ENCODE measurements at regions not wholly inside any gene's neighbourhood (a gene's known extent, or its start where the extent isn't known, plus 50 kb on each side); places are given as distances from the start of the nearest gene placed in this dataset.

DNA sequence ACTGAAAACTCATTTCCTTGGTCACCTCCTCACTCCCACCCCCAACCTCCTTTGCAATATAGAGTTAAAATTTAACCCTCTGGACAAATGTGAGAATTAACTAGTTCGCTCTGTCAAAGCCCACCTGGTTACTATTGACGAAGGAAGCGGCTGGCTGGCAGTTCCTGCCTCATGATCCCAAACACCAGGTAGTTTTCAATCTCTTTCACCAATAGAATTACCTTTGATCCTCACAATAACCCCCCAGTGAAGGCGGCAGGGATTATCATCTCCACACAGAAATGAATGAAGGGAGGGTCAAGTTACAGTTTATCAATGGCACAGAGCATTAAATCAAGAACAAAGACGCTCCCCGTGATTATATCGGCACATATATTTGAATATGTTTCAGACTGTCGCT, 65.7 kb upstream of the TTC29 start:
- Histone ChIP-seq H3K9me3 (ENCODE audit: insufficient read depth, low read depth, low read length) (no peaks in the 10 kb centered on the region), H3K79me1 (ENCODE audit: low read length) (peaks cover 2% of the 10 kb centered on the region)
- no CpG with 5 or more reads among the region's 8 CpGs for WGBS (ENCODE audit: extremely low coverage, insufficient coverage, insufficient read length)

DNA sequence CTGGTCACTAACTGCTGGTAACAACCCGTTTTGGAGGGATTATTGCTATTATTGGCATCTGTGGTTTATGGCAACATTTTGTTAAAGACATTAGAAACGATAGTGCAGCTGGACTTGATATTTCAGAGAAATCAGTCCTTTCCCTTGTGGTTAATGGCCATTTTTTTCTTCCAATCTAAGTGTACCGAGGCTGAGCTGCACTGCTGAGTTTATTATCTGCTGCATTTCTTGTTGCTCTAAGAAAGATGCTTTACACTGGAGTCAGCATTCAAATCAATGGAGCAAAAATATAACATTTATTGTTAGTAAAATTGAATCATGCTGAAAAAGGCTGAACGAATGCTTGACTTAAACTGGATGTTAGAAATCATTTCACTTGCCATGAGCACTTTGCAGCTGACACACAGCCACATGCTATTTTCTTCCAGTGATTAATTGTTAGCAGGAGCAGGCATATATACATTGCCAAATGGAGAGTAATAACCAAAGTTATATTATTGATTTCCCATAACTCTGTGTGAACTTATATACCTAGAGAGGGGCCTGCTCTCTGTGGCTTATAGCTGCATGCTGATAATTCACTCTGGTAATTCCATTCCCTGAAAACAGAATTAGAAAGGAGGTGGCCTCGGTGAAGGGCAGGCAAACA, 66.5 kb upstream of the TTC29 start:
- Histone ChIP-seq H3K4me1 (ENCODE audit: control insufficient read depth in 1 of 2, insufficient read depth in 2 of 2, low read length in 2 of 2) (peaks cover 2% of the 10 kb centered on the region in 2 experiments), H3K4ac (ENCODE audit: low read depth, low read length) (no peak overlapping the region), H3K27me3 (ENCODE audit: insufficient read depth, low read length) (no peaks in the 10 kb centered on the region), H3K23ac (ENCODE audit: low read length) (no peak overlapping the region), H3K4me3 (ENCODE audit: low read depth, low read length) (no peak overlapping the region), H3K14ac (ENCODE audit: low read length) (no peak overlapping the region), H3K36me3 (ENCODE audit: control insufficient read depth in 1 of 2, insufficient read depth in 2 of 2, low read length in 2 of 2) (no peaks in the 10 kb centered on the region), H4K12ac (ENCODE audit: low read depth, low read length) (no peak overlapping the region), H3K9me3 (ENCODE audit: insufficient read depth, low read depth, low read length) (no peaks in the 10 kb centered on the region), H4K8ac (ENCODE audit: low read depth, low read length) (no peak overlapping the region), H2AK5ac (ENCODE audit: low read length) (no peak overlapping the region), H3K27ac (ENCODE audit: low read depth, low read length) (no peak overlapping the region), H3K18ac (ENCODE audit: low read length) (no peak overlapping the region), H2BK12ac (ENCODE audit: low read length) (no peak overlapping the region), H2AFZ (ENCODE audit: insufficient read depth, low read length, poor library complexity) (no peak overlapping the region), H4K91ac (ENCODE audit: low read depth, low read length) (no peak overlapping the region), H3K79me2 (ENCODE audit: control insufficient read depth, insufficient read depth, low read length, poor library complexity) (no peaks in the 10 kb centered on the region), H3K9ac (ENCODE audit: low read length) (no peak overlapping the region), H2BK5ac (ENCODE audit: low read depth, low read length, poor library complexity) (no peak overlapping the region), H2BK120ac (ENCODE audit: insufficient read depth, low read length, poor library complexity) (no peak overlapping the region), H3K79me1 (ENCODE audit: low read length) (peaks cover 2% of the 10 kb centered on the region), H3K4me2 (ENCODE audit: low read length) (no peak overlapping the region)
- no peak for DNase-seq
- WGBS (ENCODE audit: extremely low coverage, insufficient coverage, insufficient read length): no CpG with 5 or more reads among the region's 5 CpGs

More for the DNA sequence above, 65.7 kb upstream of the TTC29 start:
- no peaks in the 10 kb centered on the region for H3K27me3 ChIP-seq (ENCODE audit: insufficient read depth, low read length)
- no peak overlapping the region for H2BK120ac ChIP-seq (ENCODE audit: insufficient read depth, low read length, poor library complexity)
- H3K14ac ChIP-seq (ENCODE audit: low read length): no peak overlapping the region
- H3K23ac ChIP-seq (ENCODE audit: low read length): no peak overlapping the region
- no peak overlapping the region for H3K9ac ChIP-seq (ENCODE audit: low read length)
- H2AK5ac ChIP-seq (ENCODE audit: low read length): no peak overlapping the region
- no peak overlapping the region for H3K4me2 ChIP-seq (ENCODE audit: low read length)
- no peak overlapping the region for H4K91ac ChIP-seq (ENCODE audit: low read depth, low read length)
- no peak overlapping the region for H4K8ac ChIP-seq (ENCODE audit: low read depth, low read length)
- no peak overlapping the region for H2BK12ac ChIP-seq (ENCODE audit: low read length)
- H3K27ac ChIP-seq (ENCODE audit: low read depth, low read length): no peak overlapping the region
- H3K4me1 ChIP-seq (ENCODE audit: control insufficient read depth in 1 of 2, insufficient read depth in 2 of 2, low read length in 2 of 2): peaks cover 2% of the 10 kb centered on the region in 2 experiments
- no peak overlapping the region for H3K4ac ChIP-seq (ENCODE audit: low read depth, low read length)
- H3K4me3 ChIP-seq (ENCODE audit: low read depth, low read length): no peak overlapping the region
- H2AFZ ChIP-seq (ENCODE audit: insufficient read depth, low read length, poor library complexity): no peak overlapping the region
- H3K79me2 ChIP-seq (ENCODE audit: control insufficient read depth, insufficient read depth, low read length, poor library complexity): no peaks in the 10 kb centered on the region
- no peak for DNase-seq
- H4K12ac ChIP-seq (ENCODE audit: low read depth, low read length): no peak overlapping the region
- no peak overlapping the region for H3K18ac ChIP-seq (ENCODE audit: low read length)
- no peak overlapping the region for H2BK5ac ChIP-seq (ENCODE audit: low read depth, low read length, poor library complexity)
- no peaks in the 10 kb centered on the region for H3K36me3 ChIP-seq (ENCODE audit: control insufficient read depth in 1 of 2, insufficient read depth in 2 of 2, low read length in 2 of 2)

DNA sequence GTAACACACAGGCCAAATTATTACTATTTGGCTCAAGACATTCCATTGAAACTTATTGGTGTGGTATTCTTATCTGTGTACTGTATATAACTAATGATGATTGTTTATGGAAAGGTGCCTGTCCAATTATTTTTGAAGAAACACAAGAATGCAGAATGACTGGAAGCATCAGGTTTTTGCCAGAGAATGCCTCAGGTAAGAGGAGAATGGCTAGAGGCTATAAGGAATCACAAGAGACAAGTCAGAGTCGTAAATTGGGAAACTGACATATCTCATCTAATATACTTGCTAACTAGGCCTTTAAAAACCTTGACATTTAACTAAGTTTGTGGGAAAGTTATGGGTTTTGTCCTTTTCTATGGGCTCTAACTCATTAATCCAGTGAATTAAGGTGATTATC, 69.3 kb upstream of the TTC29 start:
- Histone ChIP-seq H3K4ac (ENCODE audit: low read depth, low read length) (no peak overlapping the region), H3K23ac (ENCODE audit: low read length) (no peak overlapping the region)
- WGBS (ENCODE audit: extremely low coverage, insufficient coverage, insufficient read length): no CpG with 5 or more reads among the region's 1 CpG

DNA sequence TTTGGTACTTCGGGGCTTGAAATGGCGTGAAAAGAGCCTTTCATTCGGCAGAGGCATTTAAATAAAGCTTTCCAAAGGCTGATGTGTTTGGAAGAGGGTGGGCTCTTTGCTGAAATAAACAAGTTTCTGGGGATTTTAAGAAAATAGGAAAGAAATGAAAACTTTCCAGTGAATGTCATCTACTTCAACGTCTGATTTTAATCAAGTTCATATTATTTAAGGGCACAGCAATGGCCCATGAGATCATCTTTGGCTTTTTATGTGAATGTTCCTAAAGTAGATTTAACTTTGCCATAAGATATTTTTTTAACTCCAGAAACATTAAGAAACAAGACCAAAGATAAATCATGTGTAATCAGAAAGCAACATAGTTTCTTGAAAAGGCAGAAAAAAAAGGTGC, 69.8 kb upstream of the TTC29 start:
- Histone ChIP-seq H2BK120ac (ENCODE audit: insufficient read depth, low read length, poor library complexity) (peak overlapping the region; percentile 20), H4K8ac (ENCODE audit: low read depth, low read length) (peak overlapping the region; percentile 48), H3K9me3 (ENCODE audit: insufficient read depth, low read depth, low read length) (no peaks in the 10 kb centered on the region), H3K4me3 (ENCODE audit: low read depth, low read length) (no peak overlapping the region), H2BK12ac (ENCODE audit: low read length) (no peak overlapping the region), H2BK5ac (ENCODE audit: low read depth, low read length, poor library complexity) (peak overlapping the region; percentile 57), H2AFZ (ENCODE audit: insufficient read depth, low read length, poor library complexity) (no peak overlapping the region), H3K14ac (ENCODE audit: low read length) (peak overlapping the region; percentile 48), H3K27me3 (ENCODE audit: insufficient read depth, low read length) (no peaks in the 10 kb centered on the region), H3K23ac (ENCODE audit: low read length) (no peak overlapping the region), H3K4ac (ENCODE audit: low read depth, low read length) (no peak overlapping the region), H3K79me1 (ENCODE audit: low read length) (peaks cover 10% of the 10 kb centered on the region), H2AK5ac (ENCODE audit: low read length) (no peak overlapping the region), H3K79me2 (ENCODE audit: control insufficient read depth, insufficient read depth, low read length, poor library complexity) (no peaks in the 10 kb centered on the region), H4K91ac (ENCODE audit: low read depth, low read length) (no peak overlapping the region), H3K4me2 (ENCODE audit: low read length) (no peak overlapping the region), H3K18ac (ENCODE audit: low read length) (no peak overlapping the region), H3K4me1 (ENCODE audit: control insufficient read depth in 1 of 2, insufficient read depth in 2 of 2, low read length in 2 of 2) (peaks cover 2% of the 10 kb centered on the region in 2 experiments), H3K36me3 (ENCODE audit: control insufficient read depth in 1 of 2, insufficient read depth in 2 of 2, low read length in 2 of 2) (no peaks in the 10 kb centered on the region), H3K9ac (ENCODE audit: low read length) (no peak overlapping the region), H4K12ac (ENCODE audit: low read depth, low read length) (no peak overlapping the region), H3K27ac (ENCODE audit: low read depth, low read length) (no peak overlapping the region)
- DNase-seq: no peak
- no CpG with 5 or more reads among the region's 4 CpGs for WGBS (ENCODE audit: extremely low coverage, insufficient coverage, insufficient read length)

More for the DNA sequence above, 69.3 kb upstream of the TTC29 start:
- DNase-seq: peak; percentile 40 to 86
- Histone ChIP-seq H3K79me1 (ENCODE audit: low read length) (peaks cover 6% of the 10 kb centered on the region), H3K27ac (ENCODE audit: low read depth, low read length) (no peak overlapping the region), H3K18ac (ENCODE audit: low read length) (no peak overlapping the region), H3K79me2 (ENCODE audit: control insufficient read depth, insufficient read depth, low read length, poor library complexity) (no peaks in the 10 kb centered on the region), H4K91ac (ENCODE audit: low read depth, low read length) (no peak overlapping the region), H2BK5ac (ENCODE audit: low read depth, low read length, poor library complexity) (peak overlapping the region; percentile 57), H3K9me3 (ENCODE audit: insufficient read depth, low read depth, low read length) (no peaks in the 10 kb centered on the region), H3K14ac (ENCODE audit: low read length) (no peak overlapping the region), H3K36me3 (ENCODE audit: control insufficient read depth in 1 of 2, insufficient read depth in 2 of 2, low read length in 2 of 2) (no peaks in the 10 kb centered on the region), H3K4me3 (ENCODE audit: low read depth, low read length) (no peak overlapping the region), H3K27me3 (ENCODE audit: insufficient read depth, low read length) (no peaks in the 10 kb centered on the region), H2AK5ac (ENCODE audit: low read length) (no peak overlapping the region), H4K8ac (ENCODE audit: low read depth, low read length) (no peak overlapping the region), H2AFZ (ENCODE audit: insufficient read depth, low read length, poor library complexity) (no peak overlapping the region), H4K12ac (ENCODE audit: low read depth, low read length) (no peak overlapping the region), H2BK12ac (ENCODE audit: low read length) (no peak overlapping the region), H2BK120ac (ENCODE audit: insufficient read depth, low read length, poor library complexity) (no peak overlapping the region), H3K4me1 (ENCODE audit: control insufficient read depth in 1 of 2, insufficient read depth in 2 of 2, low read length in 2 of 2) (peaks cover 2% of the 10 kb centered on the region in 2 experiments), H3K4me2 (ENCODE audit: low read length) (no peak overlapping the region), H3K9ac (ENCODE audit: low read length) (no peak overlapping the region)
